ENCODE measurements at regions not wholly inside any gene's neighbourhood (a gene's known extent, or its start where the extent isn't known, plus 50 kb on each side); places are given as distances from the start of the nearest gene placed in this dataset.

DNA sequence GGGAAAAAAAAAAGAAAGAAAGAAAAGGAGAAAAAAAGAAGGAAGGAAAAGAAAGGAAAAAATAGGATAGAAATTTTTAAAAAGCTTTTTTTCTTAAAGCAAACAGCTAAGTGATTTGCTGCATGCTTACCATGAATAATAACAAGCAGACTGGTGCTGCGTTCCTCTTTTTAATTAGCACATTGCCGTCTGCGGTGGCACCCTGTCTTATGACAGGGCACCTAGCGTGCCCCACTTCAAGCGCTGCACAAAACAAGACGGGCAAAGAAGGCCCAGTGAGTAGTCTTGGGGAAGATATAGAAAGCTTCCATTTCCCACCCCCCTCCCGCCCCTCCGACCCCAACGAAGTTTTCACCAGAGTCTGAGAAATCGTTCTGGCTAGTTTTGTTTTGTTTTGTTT, 513.9 kb downstream of the ZNF608 start:
- Histone ChIP-seq H3K4me1 (no peaks in the 10 kb centered on the region), H3K27me3 (no peaks in the 10 kb centered on the region), H3K36me3 (no peaks in the 10 kb centered on the region), H3K4me3 (no peak overlapping the region), H3K9me3 (no peaks in the 10 kb centered on the region), H3K27ac (no peak overlapping the region)
- intact Hi-C loops (cut with DNase I; ENCODE audit: low total_unique reads), result no loop called here
- TF ChIP-seq, protein P1, sequence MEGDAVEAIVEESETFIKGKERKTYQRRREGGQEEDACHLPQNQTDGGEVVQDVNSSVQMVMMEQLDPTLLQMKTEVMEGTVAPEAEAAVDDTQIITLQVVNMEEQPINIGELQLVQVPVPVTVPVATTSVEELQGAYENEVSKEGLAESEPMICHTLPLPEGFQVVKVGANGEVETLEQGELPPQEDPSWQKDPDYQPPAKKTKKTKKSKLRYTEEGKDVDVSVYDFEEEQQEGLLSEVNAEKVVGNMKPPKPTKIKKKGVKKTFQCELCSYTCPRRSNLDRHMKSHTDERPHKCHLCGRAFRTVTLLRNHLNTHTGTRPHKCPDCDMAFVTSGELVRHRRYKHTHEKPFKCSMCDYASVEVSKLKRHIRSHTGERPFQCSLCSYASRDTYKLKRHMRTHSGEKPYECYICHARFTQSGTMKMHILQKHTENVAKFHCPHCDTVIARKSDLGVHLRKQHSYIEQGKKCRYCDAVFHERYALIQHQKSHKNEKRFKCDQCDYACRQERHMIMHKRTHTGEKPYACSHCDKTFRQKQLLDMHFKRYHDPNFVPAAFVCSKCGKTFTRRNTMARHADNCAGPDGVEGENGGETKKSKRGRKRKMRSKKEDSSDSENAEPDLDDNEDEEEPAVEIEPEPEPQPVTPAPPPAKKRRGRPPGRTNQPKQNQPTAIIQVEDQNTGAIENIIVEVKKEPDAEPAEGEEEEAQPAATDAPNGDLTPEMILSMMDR (IDR thresholded peaks at IDR 0.05), result no peak
- no peak for TF ChIP-seq POLR2A (IDR thresholded peaks at IDR 0.05)
- no peak for DNase-seq

DNA sequence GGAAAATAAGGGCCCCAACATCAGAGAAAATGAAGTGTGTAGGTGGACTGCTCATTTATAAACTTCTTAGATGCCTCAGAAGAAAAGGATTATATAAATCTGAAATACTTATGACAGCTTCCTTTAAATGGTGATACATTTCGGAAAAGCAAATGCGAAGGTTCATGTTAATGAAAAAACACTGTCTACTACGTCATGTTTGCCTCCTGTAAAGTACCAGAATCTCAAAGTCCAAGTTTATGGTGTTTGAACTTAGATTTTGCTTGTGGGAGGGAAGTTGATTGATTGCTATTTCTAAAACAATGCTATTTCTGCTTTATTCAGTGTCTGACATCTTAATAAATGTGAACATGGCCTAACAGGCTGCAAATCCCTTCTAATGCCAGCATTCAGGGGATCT, 514.6 kb downstream of the ZNF608 start:
- no peaks in the 10 kb centered on the region for H3K36me3 ChIP-seq
- H3K27ac ChIP-seq, result no peak overlapping the region
- no peak for DNase-seq
- TF ChIP-seq, protein P1 (IDR thresholded peaks at IDR 0.05), result no peak
- no peak for TF ChIP-seq POLR2A (IDR thresholded peaks at IDR 0.05)
- no peaks in the 10 kb centered on the region for H3K9me3 ChIP-seq
- H3K27me3 ChIP-seq, result no peaks in the 10 kb centered on the region
- no peak overlapping the region for H3K4me3 ChIP-seq
- no peaks in the 10 kb centered on the region for H3K4me1 ChIP-seq
- intact Hi-C loops (cut with DNase I; ENCODE audit: low total_unique reads), result no loop called here

DNA sequence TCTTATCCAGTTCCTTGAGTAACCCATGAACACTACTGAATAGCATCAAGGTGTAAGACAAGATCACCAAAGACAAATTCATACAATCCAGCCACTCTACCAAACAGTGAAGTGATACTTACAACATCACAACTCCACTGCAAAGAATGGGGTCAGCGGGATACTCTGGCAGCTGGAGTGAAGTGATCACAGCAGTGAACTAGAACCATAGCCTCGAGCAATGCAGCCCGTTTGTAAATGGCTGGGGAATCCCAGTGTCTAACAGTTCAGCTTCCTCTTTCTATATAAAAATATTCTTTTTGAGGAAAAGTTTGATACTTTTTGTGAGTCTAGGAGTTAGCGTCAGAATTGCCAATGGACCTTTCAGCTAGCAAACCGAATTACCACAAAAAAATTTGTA, 515.2 kb downstream of the ZNF608 start:
- Histone ChIP-seq H3K4me1 (no peaks in the 10 kb centered on the region), H3K4me3 (no peak overlapping the region), H3K36me3 (no peaks in the 10 kb centered on the region), H3K27ac (no peak overlapping the region), H3K27me3 (no peaks in the 10 kb centered on the region), H3K9me3 (no peaks in the 10 kb centered on the region)
- TF ChIP-seq, protein P1 (IDR thresholded peaks at IDR 0.05), result no peak
- no peak for TF ChIP-seq POLR2A (IDR thresholded peaks at IDR 0.05)
- no peak for DNase-seq
- intact Hi-C loops (cut with DNase I; ENCODE audit: low total_unique reads), result no loop called here

DNA sequence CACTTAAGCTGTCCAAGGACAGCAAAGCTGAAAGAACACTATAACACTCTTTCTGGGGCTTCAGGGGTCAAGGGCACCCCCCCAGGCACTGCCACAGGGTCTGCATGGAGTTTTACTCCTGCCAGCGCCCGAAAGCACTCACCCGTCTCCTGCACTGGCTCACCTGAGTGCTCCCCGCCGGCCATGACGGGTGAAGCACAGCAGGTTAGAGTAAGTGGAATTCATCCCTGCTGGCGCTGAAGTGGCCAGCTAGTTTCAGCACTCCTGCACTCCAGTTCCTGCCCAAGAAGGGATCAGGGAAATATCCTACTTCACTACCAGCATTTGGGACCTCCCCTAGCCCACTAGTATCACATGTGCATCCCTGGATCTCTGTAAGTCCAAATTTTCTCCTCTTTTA, 516.0 kb downstream of the ZNF608 start:
- DNase-seq, result no peak
- intact Hi-C loops (cut with DNase I; ENCODE audit: low total_unique reads), result no loop called here
- no peaks in the 10 kb centered on the region for H3K36me3 ChIP-seq
- H3K4me1 ChIP-seq, result no peaks in the 10 kb centered on the region
- no peaks in the 10 kb centered on the region for H3K27me3 ChIP-seq
- H3K27ac ChIP-seq, result no peak overlapping the region
- H3K9me3 ChIP-seq, result no peaks in the 10 kb centered on the region
- H3K4me3 ChIP-seq, result no peak overlapping the region
- no peak for TF ChIP-seq POLR2A (IDR thresholded peaks at IDR 0.05)
- TF ChIP-seq, protein P1 (IDR thresholded peaks at IDR 0.05), result no peak

DNA sequence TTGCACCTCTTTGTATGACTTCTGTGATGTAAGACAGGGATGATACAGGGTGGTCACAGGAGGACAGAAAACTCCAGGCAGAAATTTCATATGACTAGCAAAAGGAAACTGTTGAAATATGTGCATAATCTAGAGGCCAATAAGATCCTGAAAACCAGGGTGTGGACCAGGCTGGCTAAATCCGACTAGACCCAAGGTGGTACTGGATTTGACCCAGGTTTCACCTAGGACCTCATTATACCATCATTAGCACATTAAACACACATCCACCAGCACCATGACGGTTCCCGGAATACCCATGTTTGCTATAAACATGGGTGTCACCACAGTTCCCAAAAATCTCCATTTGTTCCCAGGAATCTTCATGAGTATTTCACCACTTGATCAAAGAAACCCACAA, 517.1 kb downstream of the ZNF608 start:
- no peak overlapping the region for H3K27ac ChIP-seq
- intact Hi-C loops (cut with DNase I; ENCODE audit: low total_unique reads), result no loop called here
- H3K4me1 ChIP-seq, result no peaks in the 10 kb centered on the region
- no peaks in the 10 kb centered on the region for H3K9me3 ChIP-seq
- H3K36me3 ChIP-seq, result no peaks in the 10 kb centered on the region
- no peak for TF ChIP-seq POLR2A (IDR thresholded peaks at IDR 0.05)
- TF ChIP-seq, protein P1 (IDR thresholded peaks at IDR 0.05), result no peak
- no peak for DNase-seq
- no peak overlapping the region for H3K4me3 ChIP-seq
- no peaks in the 10 kb centered on the region for H3K27me3 ChIP-seq

All from uterus (tissue), 3 donors.